H9 (cell line): ENCODE measurements at regions not wholly inside any gene's neighbourhood (a gene's known extent, or its start where the extent isn't known, plus 50 kb on each side); places are given as distances from the start of the nearest gene placed in this dataset.

ENCODE experiments used
- DNase-seq: peaks from one replicate; pipeline ENCODE4 v3.0.0-alpha.2; 2017
- H2AFZ ChIP-seq: one replicate; pipeline ENCODE4 v1.6.1; 2013; ENCODE audit warnings: mild to moderate bottlenecking, low read length, control low read depth, moderate library complexity
- H2AK5ac ChIP-seq: 2 replicates; pipeline ENCODE4 v1.6.1; 2013; ENCODE audit warnings: low read length, control low read depth, mixed read lengths; ENCODE audit not compliant: insufficient read length
- H2BK120ac ChIP-seq: one replicate; pipeline ENCODE4 v1.6.1; 2013; ENCODE audit warnings: low read depth, mild to moderate bottlenecking, low read length, control low read depth, inconsistent platforms; ENCODE audit not compliant: poor library complexity, severe bottlenecking
- H2BK12ac ChIP-seq: 2 replicates; pipeline ENCODE4 v1.6.1; 2013; ENCODE audit warnings: low read length, control low read depth, mixed read lengths, low read depth; ENCODE audit not compliant: insufficient read length
- H2BK15ac ChIP-seq: 2 replicates; pipeline ENCODE4 v1.6.1; 2013; ENCODE audit warnings: low read depth, low read length, control low read depth
- H2BK20ac ChIP-seq: one replicate; pipeline ENCODE4 v1.6.1; 2013; ENCODE audit warnings: low read depth, mild to moderate bottlenecking, low read length, control low read depth, inconsistent platforms; ENCODE audit not compliant: poor library complexity, severe bottlenecking
- H2BK5ac ChIP-seq: 2 replicates; pipeline ENCODE4 v1.6.1; 2013; ENCODE audit warnings: low read length, control low read depth, mixed read lengths; ENCODE audit not compliant: insufficient read length
- H3K14ac ChIP-seq: 2 replicates; pipeline ENCODE4 v1.6.1; 2013; ENCODE audit warnings: low read length, control low read depth; ENCODE audit not compliant: insufficient read depth
- H3K18ac ChIP-seq: 2 replicates; pipeline ENCODE4 v1.6.1; 2013; ENCODE audit warnings: low read depth, mild to moderate bottlenecking, mixed read lengths, low read length, control low read depth; ENCODE audit not compliant: insufficient read length
- H3K23ac ChIP-seq: 2 replicates; pipeline ENCODE4 v1.6.1; 2013; ENCODE audit warnings: low read length, control low read depth, mixed read lengths, low read depth; ENCODE audit not compliant: insufficient read length
- H3K23me2 ChIP-seq: 2 replicates; pipeline ENCODE4 v1.6.1; 2013; ENCODE audit warnings: low read depth, mild to moderate bottlenecking, mixed read lengths, low read length, control low read depth; ENCODE audit not compliant: insufficient read length, poor library complexity, severe bottlenecking
- H3K27ac ChIP-seq: 2 replicates; pipeline ENCODE4 v1.5.1; 2013; ENCODE audit warnings: low read length, control low read depth, mixed read lengths, low read depth; ENCODE audit not compliant: insufficient read length
- H3K27me3 ChIP-seq: 2 replicates; pipeline ENCODE4 v1.6.1; 2013; ENCODE audit warnings: low read length, control low read depth, inconsistent platforms; ENCODE audit not compliant: insufficient read depth
- H3K4ac ChIP-seq: 2 replicates; pipeline ENCODE4 v1.6.1; 2013; ENCODE audit warnings: low read depth, mild to moderate bottlenecking, control low read depth, inconsistent platforms, low read length, moderate library complexity
- H3K4me1 ChIP-seq: 2 replicates; pipeline ENCODE4 v1.6.1; 2013; ENCODE audit warnings: low read length, control low read depth, inconsistent platforms; ENCODE audit not compliant: insufficient read depth
- H3K4me2 ChIP-seq: 2 replicates; pipeline ENCODE4 v1.6.1; 2013; ENCODE audit warnings: low read length, control low read depth, mixed read lengths; ENCODE audit not compliant: insufficient read length, insufficient read depth
- H3K56ac ChIP-seq: 2 replicates; pipeline ENCODE4 v1.6.1; 2013; ENCODE audit warnings: low read depth, mild to moderate bottlenecking, mixed read lengths, low read length, control low read depth; ENCODE audit not compliant: insufficient read length
- H3K79me1 ChIP-seq: 2 replicates; pipeline ENCODE4 v1.6.1; 2013; ENCODE audit warnings: low read depth, mild to moderate bottlenecking, moderate library complexity, low read length, control low read depth, inconsistent platforms; ENCODE audit not compliant: insufficient read depth, poor library complexity, severe bottlenecking
- H3K79me2 ChIP-seq: 2 replicates; pipeline ENCODE4 v1.6.1; 2013; ENCODE audit warnings: low read length, control low read depth, inconsistent platforms; ENCODE audit not compliant: insufficient read depth
- H3K9ac ChIP-seq: 2 replicates; pipeline ENCODE4 v1.6.1; 2013; ENCODE audit warnings: low read length, control low read depth, mixed read lengths; ENCODE audit not compliant: insufficient read length; ENCODE audit errors: extremely low read depth
- H3K9me3 ChIP-seq: one replicate; pipeline ENCODE4 v1.6.1; 2013; ENCODE audit warnings: low read depth, low read length, inconsistent platforms; ENCODE audit not compliant: control insufficient read depth
- H3T11ph ChIP-seq: one replicate; pipeline ENCODE4 v1.6.1; 2013; ENCODE audit warnings: mild to moderate bottlenecking, low read length, control low read depth, inconsistent platforms
- H4K20me1 ChIP-seq: one replicate; pipeline ENCODE4 v1.6.1; 2013; ENCODE audit not compliant: control insufficient read depth, insufficient read length, insufficient read depth
- H4K5ac ChIP-seq: 2 replicates; pipeline ENCODE4 v1.6.1; 2013; ENCODE audit warnings: low read depth, mild to moderate bottlenecking, mixed read lengths, low read length, control low read depth; ENCODE audit not compliant: insufficient read length
- H4K8ac ChIP-seq: replicated peaks from 2 replicates; pipeline ENCODE4 v1.6.1; 2013; ENCODE audit warnings: low read length, control low read depth, mixed read lengths, low read depth; ENCODE audit not compliant: insufficient read length
- H4K91ac ChIP-seq: 2 replicates; pipeline ENCODE4 v1.6.1; 2013; ENCODE audit warnings: low read depth, mild to moderate bottlenecking, moderate library complexity, mixed read lengths, low read length, control low read depth; ENCODE audit not compliant: insufficient read length
- H3K27ac Mint-ChIP-seq, 3 experiments: 2 replicates in 2 of 3; 3 replicates in 1 of 3; pipeline ENCODE4 v1.8.0; 2020 to 2021; ENCODE audit warnings: mixed read lengths in 3 of 3, mild to moderate bottlenecking in 1 of 3, moderate library complexity in 1 of 3
- H3K27me3 Mint-ChIP-seq: 2 replicates; pipeline ENCODE4 v1.8.0; 2021; ENCODE audit warnings: low read depth, mild to moderate bottlenecking, moderate library complexity, mixed read lengths
- H3K36me3 Mint-ChIP-seq, 3 experiments: 2 replicates in 2 of 3; 3 replicates in 1 of 3; pipeline ENCODE4 v1.8.0; 2020 to 2021; ENCODE audit warnings: low read depth in 3 of 3, mixed read lengths in 3 of 3; ENCODE audit not compliant: insufficient read depth in 1 of 3
- H3K4me1 Mint-ChIP-seq, 2 experiments: 2 replicates each; pipeline ENCODE4 v1.8.0; 2020; ENCODE audit warnings: mixed read lengths in 2 of 2
- H3K4me3 Mint-ChIP-seq, 2 experiments: 2 replicates in 1 of 2; 3 replicates in 1 of 2; pipeline ENCODE4 v1.8.0; 2020 to 2021; ENCODE audit warnings: mild to moderate bottlenecking in 2 of 2, mixed read lengths in 2 of 2, moderate library complexity in 1 of 2
- H3K9me3 Mint-ChIP-seq, 2 experiments: 2 replicates in 1 of 2; 3 replicates in 1 of 2; pipeline ENCODE4 v1.8.0; 2020; ENCODE audit warnings: mild to moderate bottlenecking in 2 of 2, mixed read lengths in 2 of 2, moderate library complexity in 1 of 2
- WGBS: extraction: QIAGEN DNeasy Blood & Tissue Kit; methylation state at CpG from one replicate; pipeline ENCODE4 v1.1.7; 2013; ENCODE audit warnings: missing lambda C conversion rate, low lambda C conversion rate, mixed read lengths; ENCODE audit not compliant: insufficient read length; ENCODE audit errors: extremely low coverage; 5-methylcytosine and 5-hydroxymethylcytosine counted together
- TF ChIP-seq, protein P1 (sequence below): fragments of 200-600 bp; sonication (generic); conservative IDR thresholded peaks from 3 replicates; pipeline ENCODE4 v1.8.0; 2021; ENCODE audit warnings: antibody characterized with exemption, mild to moderate bottlenecking

DNA sequence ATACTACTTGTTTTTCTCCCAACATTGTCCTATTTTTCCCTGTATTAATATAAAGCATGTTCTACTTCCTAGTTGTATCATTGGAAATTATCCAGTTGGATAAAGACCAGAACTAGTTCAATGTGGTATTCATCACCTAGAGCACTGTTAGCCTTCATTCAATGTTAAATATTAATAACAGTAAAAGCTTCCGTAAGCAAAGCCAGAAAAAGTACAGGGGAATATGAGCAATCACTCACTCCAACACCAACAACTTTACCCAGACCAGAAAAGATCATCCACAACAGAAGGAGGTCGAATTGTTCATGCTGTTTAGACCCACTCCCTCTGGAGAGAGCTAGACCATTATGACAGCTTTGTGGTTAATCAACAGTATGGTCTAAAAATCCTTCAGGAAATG is 728.4 kb downstream of the MAT2B start:
- Histone ChIP-seq H3K4me2 (no peak overlapping the region), H3K9ac (no peak overlapping the region), H3K79me1 (no peaks in the 10 kb centered on the region), H3K56ac (no peak overlapping the region), H3K27ac (no peak overlapping the region), H2BK20ac (no peak overlapping the region), H2AFZ (no peak overlapping the region), H2BK15ac (no peak overlapping the region), H3T11ph (no peak overlapping the region), H4K8ac (no peak overlapping the region), H4K20me1 (no peaks in the 10 kb centered on the region), H2BK12ac (no peak overlapping the region), H3K23me2 (no peaks in the 10 kb centered on the region), H2BK120ac (no peak overlapping the region), H3K27me3 (no peaks in the 10 kb centered on the region), H3K9me3 (no peaks in the 10 kb centered on the region), H2AK5ac (no peak overlapping the region), H3K18ac (no peak overlapping the region), H3K14ac (no peak overlapping the region), H3K4me1 (no peaks in the 10 kb centered on the region; the same call in 1 of the 2 replicates), H2BK5ac (no peak overlapping the region), H3K4ac (no peak overlapping the region), H4K91ac (no peak overlapping the region), H3K23ac (no peak overlapping the region), H3K79me2 (no peaks in the 10 kb centered on the region), H4K5ac (no peak overlapping the region)
- Mint-ChIP-seq H3K27ac (no peak overlapping the region), H3K4me1 (peaks cover 3% of the 10 kb centered on the region in 2 experiments), H3K27me3 (no peaks in the 10 kb centered on the region), H3K9me3 (peaks cover 0 to 4% of the 10 kb centered on the region in 2 experiments; a peak in 2 of 5 replicates), H3K36me3 (peaks cover 0 to 3% (median under 1%) of the 10 kb centered on the region in 3 experiments; a peak in 4 of 7 replicates), H3K4me3 (no peak overlapping the region)
- no CpG with 5 or more reads among the region's 2 CpGs for WGBS
- DNase-seq, result no peak
- TF ChIP-seq, protein P1, sequence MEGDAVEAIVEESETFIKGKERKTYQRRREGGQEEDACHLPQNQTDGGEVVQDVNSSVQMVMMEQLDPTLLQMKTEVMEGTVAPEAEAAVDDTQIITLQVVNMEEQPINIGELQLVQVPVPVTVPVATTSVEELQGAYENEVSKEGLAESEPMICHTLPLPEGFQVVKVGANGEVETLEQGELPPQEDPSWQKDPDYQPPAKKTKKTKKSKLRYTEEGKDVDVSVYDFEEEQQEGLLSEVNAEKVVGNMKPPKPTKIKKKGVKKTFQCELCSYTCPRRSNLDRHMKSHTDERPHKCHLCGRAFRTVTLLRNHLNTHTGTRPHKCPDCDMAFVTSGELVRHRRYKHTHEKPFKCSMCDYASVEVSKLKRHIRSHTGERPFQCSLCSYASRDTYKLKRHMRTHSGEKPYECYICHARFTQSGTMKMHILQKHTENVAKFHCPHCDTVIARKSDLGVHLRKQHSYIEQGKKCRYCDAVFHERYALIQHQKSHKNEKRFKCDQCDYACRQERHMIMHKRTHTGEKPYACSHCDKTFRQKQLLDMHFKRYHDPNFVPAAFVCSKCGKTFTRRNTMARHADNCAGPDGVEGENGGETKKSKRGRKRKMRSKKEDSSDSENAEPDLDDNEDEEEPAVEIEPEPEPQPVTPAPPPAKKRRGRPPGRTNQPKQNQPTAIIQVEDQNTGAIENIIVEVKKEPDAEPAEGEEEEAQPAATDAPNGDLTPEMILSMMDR, result no peak
